ENCODE measurements at regions not wholly inside any gene's neighbourhood (a gene's known extent, or its start where the extent isn't known, plus 50 kb on each side); places are given as distances from the start of the nearest gene placed in this dataset.
A peak's percentile ranks its signal among the peaks of the same experiment; 100 is the strongest.

- DNase-seq, result no peak
These were observed 161.0 kb downstream of the HERPUD2 start for GRCh38 chr7:35533902-35534301.

GRCh38 chr7:35530124-35531109, 164.5 kb downstream of the HERPUD2 start:
- no peak for DNase-seq

- no peak for DNase-seq
These were observed 165.2 kb downstream of the HERPUD2 start for GRCh38 chr7:35529713-35530112.

- no peak for DNase-seq
These were observed 166.5 kb downstream of the HERPUD2 start for GRCh38 chr7:35528381-35528977.

GRCh38 chr7:35526645-35527044, 168.3 kb downstream of the HERPUD2 start:
- no peak for DNase-seq

GRCh38 chr7:35524112-35524804, 170.7 kb downstream of the HERPUD2 start:
- DNase-seq, result no peak

GRCh38 chr7:35523292-35523691, 171.6 kb downstream of the HERPUD2 start:
- no peak for DNase-seq

GRCh38 chr7:35522697-35523096, 172.2 kb downstream of the HERPUD2 start:
- DNase-seq, result no peak

- no peak for DNase-seq
These were observed 173.0 kb downstream of the HERPUD2 start for GRCh38 chr7:35521941-35522340.

- no peak for DNase-seq
These were observed 173.9 kb downstream of the HERPUD2 start for GRCh38 chr7:35520810-35521625.

- DNase-seq, result peak; percentile 80
These were observed 174.7 kb downstream of the HERPUD2 start for GRCh38 chr7:35519971-35520809.

GRCh38 chr7:35518767-35519166, 176.2 kb downstream of the HERPUD2 start:
- DNase-seq, result no peak

GRCh38 chr7:35516498-35516897, 178.4 kb downstream of the HERPUD2 start:
- DNase-seq, result no peak

- no peak for DNase-seq
These were observed 181.1 kb downstream of the HERPUD2 start for GRCh38 chr7:35513828-35514227.

GRCh38 chr7:35513195-35513594, 181.7 kb downstream of the HERPUD2 start:
- DNase-seq, result no peak

- DNase-seq, result no peak
These were observed 182.2 kb downstream of the HERPUD2 start for GRCh38 chr7:35512716-35513115.

GRCh38 chr7:35508623-35509400, 186.1 kb downstream of the HERPUD2 start:
- no peak for DNase-seq

GRCh38 chr7:35505066-35505465, 189.9 kb downstream of the HERPUD2 start:
- no peak for DNase-seq

- DNase-seq, result no peak
These were observed 190.6 kb downstream of the HERPUD2 start for GRCh38 chr7:35504365-35504764.

GRCh38 chr7:35501681-35502080, 193.3 kb downstream of the HERPUD2 start:
- DNase-seq, result no peak

GRCh38 chr7:35499226-35499625, 195.7 kb downstream of the HERPUD2 start:
- DNase-seq, result no peak

All from NCI-H69 (cell line).